Uterus (tissue), 2 donors: ENCODE measurements at regions not wholly inside any gene's neighbourhood (a gene's known extent, or its start where the extent isn't known, plus 50 kb on each side); places are given as distances from the start of the nearest gene placed in this dataset.

Experiments
- CTCF ChIP-seq, 4 experiments: fragments of 200-600 bp in 2 of 4; fragments of 450-650 bp in 2 of 4; sonication (generic) in 2 of 4; IDR thresholded peaks; one replicate each; pipeline ENCODE4 v1.5.1; 2016 to 2019; ENCODE audit warnings: antibody characterized with exemption in 4 of 4, mild to moderate bottlenecking in 2 of 4, moderate library complexity in 1 of 4
- POLR2A ChIP-seq, 2 donors: fragments of 450-650 bp; IDR thresholded peaks; one replicate each; pipeline ENCODE4 v1.6.1; 2016; ENCODE audit warnings: antibody characterized with exemption in 2 of 2, mild to moderate bottlenecking in 1 of 2, moderate library complexity in 1 of 2

- TF ChIP-seq CTCF (IDR thresholded peaks at IDR 0.05) (no peak), POLR2A (IDR thresholded peaks at IDR 0.05) (no peak)
Measured at GRCh38 chr7:92973293-92973731, 136.9 kb upstream of the CDK6 start.
